Tibial nerve (tissue), 4 donors: ENCODE measurements at regions not wholly inside any gene's neighbourhood (a gene's known extent, or its start where the extent isn't known, plus 50 kb on each side); places are given as distances from the start of the nearest gene placed in this dataset.

ENCODE experiments used
- DNase-seq, 2 donors: peaks; one replicate each; pipeline ENCODE4 v3.0.0-alpha.2; 2019; ENCODE audit warnings: low spot score in 2 of 2
- H3K27ac ChIP-seq, 4 donors: fragments of 200-600 bp; sonication (generic) in 3 of 4; one replicate each; pipeline ENCODE4 v1.5.1; 2017 to 2019; ENCODE audit warnings: mild to moderate bottlenecking in 1 of 4
- H3K27me3 ChIP-seq, 2 donors: fragments of 200-600 bp; sonication (generic) in 1 of 2; one replicate each; pipeline versions ENCODE4 v1.5.1 to v1.6.0; 2017 to 2019
- H3K36me3 ChIP-seq, 3 donors: fragments of 200-600 bp; sonication (generic); one replicate each; pipeline ENCODE4 v1.5.1; 2018 to 2019
- H3K4me1 ChIP-seq, 4 donors: fragments of 200-600 bp; sonication (generic) in 3 of 4; one replicate each; pipeline ENCODE4 v1.5.1; 2017 to 2019
- H3K4me3 ChIP-seq, 4 donors: fragments of 200-600 bp; sonication (generic) in 3 of 4; one replicate each; pipeline ENCODE4 v1.5.1; 2017 to 2019; ENCODE audit warnings: mild to moderate bottlenecking in 1 of 4, moderate library complexity in 1 of 4
- H3K9me3 ChIP-seq, 4 donors: fragments of 200-600 bp; sonication (generic) in 3 of 4; one replicate each; pipeline ENCODE4 v1.5.1; 2017 to 2019
- CTCF ChIP-seq, 5 experiments: fragments of 200-600 bp in 3 of 5; fragments of 450-650 bp in 2 of 5; sonication (generic) in 3 of 5; IDR thresholded peaks; one replicate each; pipeline ENCODE4 v1.5.1; 2016 to 2019; ENCODE audit warnings: antibody characterized with exemption in 5 of 5, mild to moderate bottlenecking in 3 of 5, moderate library complexity in 2 of 5
- EP300 ChIP-seq, 2 donors: sonication (generic); formaldehyde crosslinking; IDR thresholded peaks; one replicate each; pipeline ENCODE4 v1.6.1; 2017; ENCODE audit warnings: antibody characterized with exemption in 2 of 2, mild to moderate bottlenecking in 1 of 2
- POLR2A ChIP-seq, 2 donors: fragments of 450-650 bp; IDR thresholded peaks; one replicate each; pipeline ENCODE4 v1.6.1; 2017; ENCODE audit warnings: antibody characterized with exemption in 2 of 2, mild to moderate bottlenecking in 2 of 2, moderate library complexity in 2 of 2
- WGBS, 2 donors: methylation state at CpG; one replicate each; pipeline ENCODE4 v1.1.5; 2018; 5-methylcytosine and 5-hydroxymethylcytosine counted together

DNA sequence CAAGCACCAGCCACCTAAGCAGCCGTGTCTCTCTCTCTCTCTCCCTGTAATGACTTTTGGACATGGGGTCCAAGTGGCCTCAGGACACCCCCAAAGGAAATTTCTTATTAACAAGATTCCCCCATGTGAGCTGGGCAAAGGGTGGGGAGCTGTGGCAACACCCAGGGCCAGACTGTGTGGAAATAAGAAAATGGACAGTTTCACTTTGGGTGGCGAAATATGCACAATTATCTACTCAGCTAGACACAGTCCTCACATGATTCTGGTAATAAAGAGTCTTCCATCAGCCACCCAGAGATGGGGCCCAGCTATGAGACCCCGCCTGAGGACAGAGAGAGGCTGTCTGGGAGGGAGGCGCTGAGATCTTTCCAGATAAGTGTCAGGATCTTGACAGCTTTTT lies 96.8 kb upstream of the TPM1 start:
- H3K9me3 ChIP-seq = no peaks in the 10 kb centered on the region
- TF ChIP-seq EP300 (IDR thresholded peaks at IDR 0.05) (no peak), CTCF (IDR thresholded peaks at IDR 0.05) (no peak), POLR2A (IDR thresholded peaks at IDR 0.05) (no peak)
- no peaks in the 10 kb centered on the region for H3K36me3 ChIP-seq
- no peaks in the 10 kb centered on the region for H3K27me3 ChIP-seq
- H3K27ac ChIP-seq = no peak overlapping the region
- DNase-seq = no peak
- 82 to 91% methylated on average over 4 of the region's 4 CpGs for WGBS, 2 donors
- H3K4me3 ChIP-seq = no peak overlapping the region
- H3K4me1 ChIP-seq = peaks cover 0 to 15% (median 3%) of the 10 kb centered on the region in 4 donors

- no peak for DNase-seq
- Histone ChIP-seq H3K27me3 (peaks cover 0 to 8% of the 10 kb centered on the region in 2 donors), H3K36me3 (no peaks in the 10 kb centered on the region), H3K4me3 (no peak overlapping the region), H3K9me3 (no peaks in the 10 kb centered on the region), H3K4me1 (peaks cover 0 to 3% (median 0%) of the 10 kb centered on the region in 4 donors), H3K27ac (no peak overlapping the region)
- 86 to 92% methylated on average over 2 of the region's 2 CpGs for WGBS, 2 donors
- TF ChIP-seq EP300 (IDR thresholded peaks at IDR 0.05) (no peak), CTCF (IDR thresholded peaks at IDR 0.05) (no peak), POLR2A (IDR thresholded peaks at IDR 0.05) (no peak)
These were observed 95.6 kb upstream of the TPM1 start for GRCh38 chr15:62946940-62947339.

DNA sequence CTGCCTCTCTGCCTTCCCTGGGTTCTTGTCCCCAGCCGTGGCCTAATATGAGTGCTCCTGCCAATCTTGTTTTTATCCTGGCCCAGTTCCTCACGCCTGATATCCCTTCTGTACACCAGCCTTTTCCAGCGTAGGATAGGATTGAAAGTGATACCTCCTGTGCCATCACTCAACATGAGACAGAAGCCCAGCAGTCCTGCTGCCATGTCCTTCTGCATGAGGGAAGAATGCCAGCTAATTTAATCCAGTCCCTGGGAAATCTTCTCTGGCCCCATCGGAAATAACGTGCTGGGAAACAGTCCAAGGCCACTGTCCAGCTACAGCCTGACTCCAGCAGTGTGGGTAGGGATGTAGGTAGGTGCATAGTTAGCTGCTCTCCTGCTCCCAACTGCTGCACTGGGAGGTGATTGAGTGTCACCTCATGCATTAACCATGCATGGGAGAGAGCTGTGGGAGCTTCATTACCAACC lies 92.0 kb upstream of the TPM1 start:
- no peak for DNase-seq

GRCh38 chr15:62951481-62951880 lies 91.1 kb upstream of the TPM1 start:
- no peak for TF ChIP-seq EP300 (IDR thresholded peaks at IDR 0.05)
- no peak for TF ChIP-seq POLR2A (IDR thresholded peaks at IDR 0.05)
- TF ChIP-seq CTCF (IDR thresholded peaks at IDR 0.05) = no peak

More for the DNA sequence above, 92.0 kb upstream of the TPM1 start:
- Histone ChIP-seq H3K27me3 (peaks cover 0 to 20% of the 10 kb centered on the region in 2 donors), H3K36me3 (no peaks in the 10 kb centered on the region), H3K4me3 (no peak overlapping the region), H3K9me3 (no peaks in the 10 kb centered on the region), H3K4me1 (no peaks in the 10 kb centered on the region), H3K27ac (no peak overlapping the region)
- TF ChIP-seq EP300 (IDR thresholded peaks at IDR 0.05) (no peak), CTCF (IDR thresholded peaks at IDR 0.05) (no peak), POLR2A (IDR thresholded peaks at IDR 0.05) (no peak)
- 71 to 75% methylated on average over 5 of the region's 5 CpGs for WGBS, 2 donors

GRCh38 chr15:62953021-62953420 lies 89.5 kb upstream of the TPM1 start:
- H3K4me1 ChIP-seq = no peaks in the 10 kb centered on the region
- 31 to 41% methylated on average over 23 to 25 of the region's 29 CpGs for WGBS, 2 donors
- no peaks in the 10 kb centered on the region for H3K36me3 ChIP-seq

More at GRCh38 chr15:62951481-62951880, 91.1 kb upstream of the TPM1 start:
- Histone ChIP-seq H3K27ac (no peak overlapping the region), H3K9me3 (no peaks in the 10 kb centered on the region), H3K36me3 (no peaks in the 10 kb centered on the region), H3K4me1 (no peaks in the 10 kb centered on the region), H3K4me3 (no peak overlapping the region), H3K27me3 (peaks cover 0 to 20% of the 10 kb centered on the region in 2 donors)
- whole genome bisulfite sequencing, 2 donors = 85 to 88% methylated on average over 5 of the region's 5 CpGs
- no peak for DNase-seq

More at GRCh38 chr15:62953021-62953420, 89.5 kb upstream of the TPM1 start:
- Histone ChIP-seq H3K9me3 (no peaks in the 10 kb centered on the region), H3K27me3 (peaks cover 0 to 20% of the 10 kb centered on the region in 2 donors), H3K4me3 (no peak overlapping the region), H3K27ac (no peak overlapping the region)
- no peak for DNase-seq
- TF ChIP-seq CTCF (IDR thresholded peaks at IDR 0.05) (no peak), POLR2A (IDR thresholded peaks at IDR 0.05) (no peak), EP300 (IDR thresholded peaks at IDR 0.05) (no peak)
